HepG2 (cell line): ENCODE measurements at regions not wholly inside any gene's neighbourhood (a gene's known extent, or its start where the extent isn't known, plus 50 kb on each side); places are given as distances from the start of the nearest gene placed in this dataset.

Experiments used
- HMGA1 ChIP-seq: sonication (generic); formaldehyde crosslinking; conservative IDR thresholded peaks from 2 replicates; pipeline ENCODE4 v1.4.0; 2020; ENCODE audit warnings: missing genetic modification reagents
- HNF1B ChIP-seq: sonication (generic); formaldehyde crosslinking; IDR thresholded peaks from 2 replicates; pipeline ENCODE4 v1.5.1; 2020; ENCODE audit warnings: mild to moderate bottlenecking, moderate library complexity, missing genetic modification reagents
- MAFG ChIP-seq: sonication (generic); formaldehyde crosslinking; IDR thresholded peaks from 2 replicates; pipeline ENCODE4 v1.5.1; 2020; ENCODE audit warnings: mild to moderate bottlenecking, missing genetic modification reagents
- NR2F1 ChIP-seq, 2 experiments: fragments of 450-650 bp in 1 of 2; formaldehyde crosslinking in 1 of 2; IDR thresholded peaks; 2 replicates each; pipeline versions ENCODE4 v1.5.0 to v1.6.1; 2016 to 2020; ENCODE audit warnings: mild to moderate bottlenecking in 1 of 2, missing compliant biosample characterization in 1 of 2, missing genetic modification reagents in 1 of 2, moderate library complexity in 1 of 2
- STAT5B ChIP-seq: sonication (generic); formaldehyde crosslinking; IDR thresholded peaks from 2 replicates; pipeline ENCODE4 v1.4.0; 2020; ENCODE audit warnings: missing genetic modification reagents
- U2AF2 ChIP-seq: fragments of 200-400 bp; formaldehyde crosslinking; IDR thresholded peaks from 2 replicates; pipeline ENCODE4 v1.6.1; 2017; ENCODE audit warnings: low read depth, mild to moderate bottlenecking, low read length
- ZBTB7A ChIP-seq: sonication (generic); formaldehyde crosslinking; IDR thresholded peaks from 2 replicates; pipeline ENCODE4 v1.8.0; 2022; ENCODE audit warnings: mild to moderate bottlenecking, missing genetic modification reagents
- ZFP36L1 ChIP-seq: sonication (generic); formaldehyde crosslinking; IDR thresholded peaks from 2 replicates; pipeline ENCODE4 v1.8.0; 2022; ENCODE audit warnings: mild to moderate bottlenecking, missing genetic modification reagents, moderate library complexity
- ZNF232 ChIP-seq: sonication (generic); formaldehyde crosslinking; IDR thresholded peaks from 2 replicates; pipeline ENCODE4 v1.4.0; 2020; ENCODE audit warnings: missing genetic modification reagents, borderline replicate concordance
- ZNF441 ChIP-seq: sonication (generic); formaldehyde crosslinking; IDR thresholded peaks from 2 replicates; pipeline ENCODE4 v1.7.0; 2021; ENCODE audit warnings: missing genetic modification reagents, borderline replicate concordance
- ZNF687 ChIP-seq: sonication (generic); formaldehyde crosslinking; IDR thresholded peaks from 2 replicates; pipeline ENCODE4 v1.5.1; 2020; ENCODE audit warnings: mild to moderate bottlenecking, missing genetic modification reagents, moderate library complexity
- ZNF75D ChIP-seq: sonication (generic); formaldehyde crosslinking; IDR thresholded peaks from 2 replicates; pipeline ENCODE4 v1.8.1; 2023; ENCODE audit warnings: missing genetic modification reagents, mild to moderate bottlenecking, borderline replicate concordance
- ZNF768 ChIP-seq: sonication (generic); formaldehyde crosslinking; IDR thresholded peaks from 2 replicates; pipeline ENCODE4 v1.4.0; 2020; ENCODE audit warnings: missing genetic modification reagents
- ZSCAN31 ChIP-seq: sonication (generic); formaldehyde crosslinking; IDR thresholded peaks from 2 replicates; pipeline ENCODE4 v1.5.0; 2020; ENCODE audit warnings: low read depth, mild to moderate bottlenecking, missing genetic modification reagents
- TF ChIP-seq, protein P1 (sequence below): sonication (generic); formaldehyde crosslinking; IDR thresholded peaks from 2 replicates; pipeline ENCODE4 v1.4.0; 2020; ENCODE audit warnings: missing genetic modification reagents, borderline replicate concordance
- TF ChIP-seq, protein P2 (sequence below), 2 experiments: sonication (generic) in 1 of 2; formaldehyde crosslinking in 1 of 2; IDR thresholded peaks; 2 replicates each; pipeline versions ENCODE4 v1.5.1 to v1.6.1; 2011 to 2020; ENCODE audit warnings: borderline replicate concordance in 1 of 2, low read depth in 1 of 2, low read length in 1 of 2, mild to moderate bottlenecking in 1 of 2, missing genetic modification reagents in 1 of 2, moderate library complexity in 1 of 2

DNA sequence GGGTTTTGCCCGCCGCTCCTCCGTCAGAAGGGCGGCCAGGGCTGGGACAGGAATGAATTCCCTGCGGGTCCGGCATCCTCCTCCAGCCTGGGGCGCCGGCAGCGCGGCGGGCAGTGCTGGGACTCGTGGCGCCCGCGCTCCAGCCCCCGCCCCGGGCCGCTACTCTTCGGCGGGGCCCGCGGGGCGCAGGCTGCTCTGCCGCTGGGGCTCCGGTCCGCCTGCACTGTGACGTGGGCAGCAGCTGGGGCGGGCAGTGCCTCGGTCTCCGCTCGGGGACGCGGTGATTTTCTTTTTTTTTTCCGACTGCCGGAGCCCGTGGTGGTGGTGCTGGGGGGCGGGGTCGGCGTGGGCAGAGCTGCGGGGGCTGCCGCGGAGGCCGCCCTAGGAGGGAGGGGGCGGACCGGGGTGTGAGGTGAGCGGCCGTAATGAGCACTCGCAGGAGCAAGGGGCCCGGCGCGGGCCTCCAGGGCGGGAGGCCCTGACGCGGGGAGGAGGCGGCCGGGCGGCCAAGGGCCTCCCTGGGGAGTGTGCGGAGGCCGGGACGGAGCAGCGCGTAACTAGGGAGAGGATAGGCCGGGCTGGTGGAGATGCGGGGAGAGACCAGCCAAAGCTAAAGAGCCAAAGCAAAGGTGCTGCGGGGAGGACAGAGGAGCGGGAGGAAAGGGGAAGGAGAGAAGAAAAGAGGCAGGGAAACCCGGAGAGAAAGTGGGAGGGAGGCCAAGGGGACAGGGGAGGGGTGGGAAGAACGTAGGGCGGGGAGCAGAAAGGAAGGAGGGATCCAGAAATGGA, 73.3 kb upstream of the ZBED5 start (continued):
- TF ChIP-seq ZNF687 (CRISPR knock-in tag) (peak; percentile 47; the same call in 1 of the 2 replicates), MAFG (CRISPR knock-in tag) (no peak), HMGA1 (CRISPR knock-in tag) (no peak), ZNF441 (CRISPR knock-in tag) (no peak), ZBTB7A (CRISPR knock-in tag) (no peak), ZNF768 (CRISPR knock-in tag) (no peak), U2AF2 (no peak), HNF1B (CRISPR knock-in tag) (no peak), ZNF75D (CRISPR knock-in tag) (no peak), NR2F1 (CRISPR knock-in tag; IDR thresholded peaks at IDR 0.05) (no peak), ZSCAN31 (CRISPR knock-in tag) (no peak), ZNF232 (peak; percentile 8; the same call in 1 of the 2 replicates), STAT5B (CRISPR knock-in tag) (no peak), ZFP36L1 (no peak)
- TF ChIP-seq, protein P1, sequence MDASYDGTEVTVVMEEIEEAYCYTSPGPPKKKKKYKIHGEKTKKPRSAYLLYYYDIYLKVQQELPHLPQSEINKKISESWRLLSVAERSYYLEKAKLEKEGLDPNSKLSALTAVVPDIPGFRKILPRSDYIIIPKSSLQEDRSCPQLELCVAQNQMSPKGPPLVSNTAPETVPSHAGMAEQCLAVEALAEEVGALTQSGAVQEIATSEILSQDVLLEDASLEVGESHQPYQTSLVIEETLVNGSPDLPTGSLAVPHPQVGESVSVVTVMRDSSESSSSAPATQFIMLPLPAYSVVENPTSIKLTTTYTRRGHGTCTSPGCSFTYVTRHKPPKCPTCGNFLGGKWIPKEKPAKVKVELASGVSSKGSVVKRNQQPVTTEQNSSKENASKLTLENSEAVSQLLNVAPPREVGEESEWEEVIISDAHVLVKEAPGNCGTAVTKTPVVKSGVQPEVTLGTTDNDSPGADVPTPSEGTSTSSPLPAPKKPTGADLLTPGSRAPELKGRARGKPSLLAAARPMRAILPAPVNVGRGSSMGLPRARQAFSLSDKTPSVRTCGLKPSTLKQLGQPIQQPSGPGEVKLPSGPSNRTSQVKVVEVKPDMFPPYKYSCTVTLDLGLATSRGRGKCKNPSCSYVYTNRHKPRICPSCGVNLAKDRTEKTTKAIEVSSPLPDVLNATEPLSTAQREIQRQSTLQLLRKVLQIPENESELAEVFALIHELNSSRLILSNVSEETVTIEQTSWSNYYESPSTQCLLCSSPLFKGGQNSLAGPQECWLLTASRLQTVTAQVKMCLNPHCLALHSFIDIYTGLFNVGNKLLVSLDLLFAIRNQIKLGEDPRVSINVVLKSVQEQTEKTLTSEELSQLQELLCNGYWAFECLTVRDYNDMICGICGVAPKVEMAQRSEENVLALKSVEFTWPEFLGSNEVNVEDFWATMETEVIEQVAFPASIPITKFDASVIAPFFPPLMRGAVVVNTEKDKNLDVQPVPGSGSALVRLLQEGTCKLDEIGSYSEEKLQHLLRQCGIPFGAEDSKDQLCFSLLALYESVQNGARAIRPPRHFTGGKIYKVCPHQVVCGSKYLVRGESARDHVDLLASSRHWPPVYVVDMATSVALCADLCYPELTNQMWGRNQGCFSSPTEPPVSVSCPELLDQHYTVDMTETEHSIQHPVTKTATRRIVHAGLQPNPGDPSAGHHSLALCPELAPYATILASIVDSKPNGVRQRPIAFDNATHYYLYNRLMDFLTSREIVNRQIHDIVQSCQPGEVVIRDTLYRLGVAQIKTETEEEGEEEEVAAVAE: no peak
- TF ChIP-seq, protein P2, sequence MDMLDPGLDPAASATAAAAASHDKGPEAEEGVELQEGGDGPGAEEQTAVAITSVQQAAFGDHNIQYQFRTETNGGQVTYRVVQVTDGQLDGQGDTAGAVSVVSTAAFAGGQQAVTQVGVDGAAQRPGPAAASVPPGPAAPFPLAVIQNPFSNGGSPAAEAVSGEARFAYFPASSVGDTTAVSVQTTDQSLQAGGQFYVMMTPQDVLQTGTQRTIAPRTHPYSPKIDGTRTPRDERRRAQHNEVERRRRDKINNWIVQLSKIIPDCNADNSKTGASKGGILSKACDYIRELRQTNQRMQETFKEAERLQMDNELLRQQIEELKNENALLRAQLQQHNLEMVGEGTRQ (IDR thresholded peaks at IDR 0.05; ENCODE audit: low read depth, low read length): no peak
- TF ChIP-seq, protein P2 (CRISPR knock-in tag; IDR thresholded peaks at IDR 0.05; ENCODE audit: borderline replicate concordance): no peak
